ENCODE measurements at regions not wholly inside any gene's neighbourhood (a gene's known extent, or its start where the extent isn't known, plus 50 kb on each side); places are given as distances from the start of the nearest gene placed in this dataset.

GRCh38 chr16:59048876-59049275 lies 314.8 kb upstream of the GOT2 start:
- Histone ChIP-seq H3K4me2 (no peak overlapping the region), H3K4me1 (replicated peaks; ENCODE audit: insufficient read depth) (no peaks in the 10 kb centered on the region), H4K20me1 (ENCODE audit: insufficient read depth) (no peaks in the 10 kb centered on the region), H3K27me3 (ENCODE audit: insufficient read depth, low read depth) (no peaks in the 10 kb centered on the region), H3K27ac (no peak overlapping the region), H3K79me2 (ENCODE audit: low read depth) (no peaks in the 10 kb centered on the region), H3K9me3 (ENCODE audit: insufficient read depth, low read depth) (no peaks in the 10 kb centered on the region; the same call in 1 of the 2 replicates), H3K4me3 (no peak overlapping the region), H3K36me3 (ENCODE audit: low read depth) (no peaks in the 10 kb centered on the region), H3F3A (ENCODE audit: insufficient read depth, low read depth) (no peaks in the 10 kb centered on the region), H2AFZ (no peak overlapping the region), H3K9me2 (ENCODE audit: insufficient read depth) (0 out of 2 replicates have a peak, but pooled peaks cover 2% of the 10 kb centered on the region)
- CTCF ChIA-PET = no interaction called here
- POLR2A ChIA-PET (ENCODE audit: unreplicated experiment) = no interaction called here
- no peak for TF ChIP-seq EZH2 (IDR thresholded peaks at IDR 0.05; ENCODE audit: low read depth)
- TF ChIP-seq CTCF (conservative IDR thresholded peaks at IDR 0.05) = no peak
- DNase-seq = no peak
- BruUV-seq (replicated peaks) = no TSS peak
- intact Hi-C loops (cut with micrococcal nuclease; ENCODE audit: unreplicated experiment) = no loop called here

DNA sequence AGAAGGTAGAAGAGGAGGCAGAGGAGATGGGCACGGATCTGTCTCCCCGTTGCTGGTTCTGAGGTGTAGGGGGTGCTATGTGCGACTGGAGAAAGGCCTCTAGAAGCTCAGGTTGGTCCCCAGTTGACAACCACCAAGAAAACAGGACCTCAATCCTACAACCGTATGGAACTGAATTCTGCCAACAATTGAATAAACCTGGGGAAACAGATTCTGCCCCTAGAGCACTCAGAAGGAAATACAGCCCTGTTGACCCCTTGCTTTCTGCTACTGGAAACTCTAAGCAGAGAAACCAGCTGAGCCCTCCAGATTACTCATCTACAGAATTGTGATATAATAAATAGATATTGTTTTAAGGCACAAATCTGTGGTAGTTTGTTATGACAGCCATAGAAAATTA lies 313.0 kb upstream of the GOT2 start:
- Histone ChIP-seq H3K4me1 (replicated peaks; ENCODE audit: insufficient read depth) (no peaks in the 10 kb centered on the region), H3K27me3 (ENCODE audit: insufficient read depth, low read depth) (no peaks in the 10 kb centered on the region), H3K36me3 (ENCODE audit: low read depth) (no peaks in the 10 kb centered on the region), H3K79me2 (ENCODE audit: low read depth) (no peaks in the 10 kb centered on the region), H3F3A (ENCODE audit: insufficient read depth, low read depth) (no peaks in the 10 kb centered on the region), H3K9me3 (ENCODE audit: insufficient read depth, low read depth) (no peaks in the 10 kb centered on the region; the same call in 1 of the 2 replicates), H3K4me3 (no peak overlapping the region), H3K9me2 (ENCODE audit: insufficient read depth) (0 out of 2 replicates have a peak, but pooled peaks cover 3% of the 10 kb centered on the region), H3K27ac (no peak overlapping the region), H3K4me2 (no peak overlapping the region), H4K20me1 (ENCODE audit: insufficient read depth) (no peaks in the 10 kb centered on the region), H2AFZ (no peak overlapping the region)
- no TSS peak for BruUV-seq (replicated peaks)
- ChIA-PET CTCF (no interaction called here), POLR2A (ENCODE audit: unreplicated experiment) (no interaction called here)
- intact Hi-C loops (cut with micrococcal nuclease; ENCODE audit: unreplicated experiment) = no loop called here
- TF ChIP-seq EZH2 (IDR thresholded peaks at IDR 0.05; ENCODE audit: low read depth) (no peak), CTCF (conservative IDR thresholded peaks at IDR 0.05) (no peak; the same call in 1 of the 2 replicates)
- DNase-seq = no peak

DNA sequence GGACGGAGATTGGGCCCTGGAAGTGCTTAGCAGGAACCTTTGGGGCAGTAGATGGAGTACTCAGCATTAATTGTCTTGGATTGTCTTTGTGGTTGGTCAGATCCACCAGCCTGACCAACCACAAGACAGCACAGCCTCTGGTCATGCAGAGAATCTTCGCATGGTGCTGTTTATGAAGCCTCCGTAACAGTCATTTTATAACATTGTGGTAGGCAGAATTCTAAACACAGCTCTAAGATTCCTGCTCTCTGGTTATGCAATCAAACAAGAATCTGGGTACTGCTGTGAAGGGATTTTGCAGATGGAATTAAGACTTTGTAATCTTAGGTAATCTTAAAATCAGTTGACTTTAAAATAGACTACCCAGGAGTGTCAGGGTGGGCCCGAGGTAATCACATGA lies 312.2 kb upstream of the GOT2 start:
- BruUV-seq (replicated peaks) = no TSS peak
- no peaks in the 10 kb centered on the region for H3K36me3 ChIP-seq (ENCODE audit: low read depth)
- H3F3A ChIP-seq (ENCODE audit: insufficient read depth, low read depth) = no peaks in the 10 kb centered on the region
- no peaks in the 10 kb centered on the region for H3K79me2 ChIP-seq (ENCODE audit: low read depth)
- ChIA-PET CTCF (no interaction called here), POLR2A (ENCODE audit: unreplicated experiment) (no interaction called here)
- no peak for DNase-seq
- no peak overlapping the region for H3K4me2 ChIP-seq
- intact Hi-C loops (cut with micrococcal nuclease; ENCODE audit: unreplicated experiment) = no loop called here
- H3K27me3 ChIP-seq (ENCODE audit: insufficient read depth, low read depth) = no peaks in the 10 kb centered on the region
- no peak overlapping the region for H3K4me3 ChIP-seq
- no peak overlapping the region for H3K27ac ChIP-seq
- no peaks in the 10 kb centered on the region; the same call in 1 of the 2 replicates for H3K9me3 ChIP-seq (ENCODE audit: insufficient read depth, low read depth)
- no peaks in the 10 kb centered on the region for H3K4me1 ChIP-seq (replicated peaks; ENCODE audit: insufficient read depth)
- H2AFZ ChIP-seq = no peak overlapping the region
- H3K9me2 ChIP-seq (ENCODE audit: insufficient read depth) = 0 out of 2 replicates have a peak, but pooled peaks cover 3% of the 10 kb centered on the region
- H4K20me1 ChIP-seq (ENCODE audit: insufficient read depth) = no peaks in the 10 kb centered on the region
- TF ChIP-seq CTCF (conservative IDR thresholded peaks at IDR 0.05) = no peak

Measured in PC-9 (cell line).